H9 (cell line): ENCODE measurements at regions not wholly inside any gene's neighbourhood (a gene's known extent, or its start where the extent isn't known, plus 50 kb on each side); places are given as distances from the start of the nearest gene placed in this dataset.
A peak's percentile ranks its signal among the peaks of the same experiment; 100 is the strongest.
"Not testable (repeated sequence)": the region's sequence is repeated elsewhere in the genome, so short reads cannot be mapped to it uniquely, and the experiment has no call there.

ENCODE experiments used
- DNase-seq: peaks from one replicate; pipeline ENCODE4 v3.0.0-alpha.2; 2017
- H2AFZ ChIP-seq: one replicate; pipeline ENCODE4 v1.6.1; 2013; ENCODE audit warnings: mild to moderate bottlenecking, low read length, control low read depth, moderate library complexity
- H2AK5ac ChIP-seq: 2 replicates; pipeline ENCODE4 v1.6.1; 2013; ENCODE audit warnings: low read length, control low read depth, mixed read lengths; ENCODE audit not compliant: insufficient read length
- H2BK120ac ChIP-seq: one replicate; pipeline ENCODE4 v1.6.1; 2013; ENCODE audit warnings: low read depth, mild to moderate bottlenecking, low read length, control low read depth, inconsistent platforms; ENCODE audit not compliant: poor library complexity, severe bottlenecking
- H2BK12ac ChIP-seq: 2 replicates; pipeline ENCODE4 v1.6.1; 2013; ENCODE audit warnings: low read length, control low read depth, mixed read lengths, low read depth; ENCODE audit not compliant: insufficient read length
- H2BK15ac ChIP-seq: 2 replicates; pipeline ENCODE4 v1.6.1; 2013; ENCODE audit warnings: low read depth, low read length, control low read depth
- H2BK20ac ChIP-seq: one replicate; pipeline ENCODE4 v1.6.1; 2013; ENCODE audit warnings: low read depth, mild to moderate bottlenecking, low read length, control low read depth, inconsistent platforms; ENCODE audit not compliant: poor library complexity, severe bottlenecking
- H2BK5ac ChIP-seq: 2 replicates; pipeline ENCODE4 v1.6.1; 2013; ENCODE audit warnings: low read length, control low read depth, mixed read lengths; ENCODE audit not compliant: insufficient read length
- H3K14ac ChIP-seq: 2 replicates; pipeline ENCODE4 v1.6.1; 2013; ENCODE audit warnings: low read length, control low read depth; ENCODE audit not compliant: insufficient read depth
- H3K18ac ChIP-seq: 2 replicates; pipeline ENCODE4 v1.6.1; 2013; ENCODE audit warnings: low read depth, mild to moderate bottlenecking, mixed read lengths, low read length, control low read depth; ENCODE audit not compliant: insufficient read length
- H3K23ac ChIP-seq: 2 replicates; pipeline ENCODE4 v1.6.1; 2013; ENCODE audit warnings: low read length, control low read depth, mixed read lengths, low read depth; ENCODE audit not compliant: insufficient read length
- H3K23me2 ChIP-seq: 2 replicates; pipeline ENCODE4 v1.6.1; 2013; ENCODE audit warnings: low read depth, mild to moderate bottlenecking, mixed read lengths, low read length, control low read depth; ENCODE audit not compliant: insufficient read length, poor library complexity, severe bottlenecking
- H3K27ac ChIP-seq: 2 replicates; pipeline ENCODE4 v1.5.1; 2013; ENCODE audit warnings: low read length, control low read depth, mixed read lengths, low read depth; ENCODE audit not compliant: insufficient read length
- H3K27me3 ChIP-seq: 2 replicates; pipeline ENCODE4 v1.6.1; 2013; ENCODE audit warnings: low read length, control low read depth, inconsistent platforms; ENCODE audit not compliant: insufficient read depth
- H3K4ac ChIP-seq: 2 replicates; pipeline ENCODE4 v1.6.1; 2013; ENCODE audit warnings: low read depth, mild to moderate bottlenecking, control low read depth, inconsistent platforms, low read length, moderate library complexity
- H3K4me1 ChIP-seq: 2 replicates; pipeline ENCODE4 v1.6.1; 2013; ENCODE audit warnings: low read length, control low read depth, inconsistent platforms; ENCODE audit not compliant: insufficient read depth
- H3K4me2 ChIP-seq: 2 replicates; pipeline ENCODE4 v1.6.1; 2013; ENCODE audit warnings: low read length, control low read depth, mixed read lengths; ENCODE audit not compliant: insufficient read length, insufficient read depth
- H3K56ac ChIP-seq: 2 replicates; pipeline ENCODE4 v1.6.1; 2013; ENCODE audit warnings: low read depth, mild to moderate bottlenecking, mixed read lengths, low read length, control low read depth; ENCODE audit not compliant: insufficient read length
- H3K79me1 ChIP-seq: 2 replicates; pipeline ENCODE4 v1.6.1; 2013; ENCODE audit warnings: low read depth, mild to moderate bottlenecking, moderate library complexity, low read length, control low read depth, inconsistent platforms; ENCODE audit not compliant: insufficient read depth, poor library complexity, severe bottlenecking
- H3K79me2 ChIP-seq: 2 replicates; pipeline ENCODE4 v1.6.1; 2013; ENCODE audit warnings: low read length, control low read depth, inconsistent platforms; ENCODE audit not compliant: insufficient read depth
- H3K9ac ChIP-seq: 2 replicates; pipeline ENCODE4 v1.6.1; 2013; ENCODE audit warnings: low read length, control low read depth, mixed read lengths; ENCODE audit not compliant: insufficient read length; ENCODE audit errors: extremely low read depth
- H3K9me3 ChIP-seq: one replicate; pipeline ENCODE4 v1.6.1; 2013; ENCODE audit warnings: low read depth, low read length, inconsistent platforms; ENCODE audit not compliant: control insufficient read depth
- H3T11ph ChIP-seq: one replicate; pipeline ENCODE4 v1.6.1; 2013; ENCODE audit warnings: mild to moderate bottlenecking, low read length, control low read depth, inconsistent platforms
- H4K20me1 ChIP-seq: one replicate; pipeline ENCODE4 v1.6.1; 2013; ENCODE audit not compliant: control insufficient read depth, insufficient read length, insufficient read depth
- H4K5ac ChIP-seq: 2 replicates; pipeline ENCODE4 v1.6.1; 2013; ENCODE audit warnings: low read depth, mild to moderate bottlenecking, mixed read lengths, low read length, control low read depth; ENCODE audit not compliant: insufficient read length
- H4K8ac ChIP-seq: replicated peaks from 2 replicates; pipeline ENCODE4 v1.6.1; 2013; ENCODE audit warnings: low read length, control low read depth, mixed read lengths, low read depth; ENCODE audit not compliant: insufficient read length
- H4K91ac ChIP-seq: 2 replicates; pipeline ENCODE4 v1.6.1; 2013; ENCODE audit warnings: low read depth, mild to moderate bottlenecking, moderate library complexity, mixed read lengths, low read length, control low read depth; ENCODE audit not compliant: insufficient read length
- H3K27ac Mint-ChIP-seq, 3 experiments: 2 replicates in 2 of 3; 3 replicates in 1 of 3; pipeline ENCODE4 v1.8.0; 2020 to 2021; ENCODE audit warnings: mixed read lengths in 3 of 3, mild to moderate bottlenecking in 1 of 3, moderate library complexity in 1 of 3
- H3K27me3 Mint-ChIP-seq: 2 replicates; pipeline ENCODE4 v1.8.0; 2021; ENCODE audit warnings: low read depth, mild to moderate bottlenecking, moderate library complexity, mixed read lengths
- H3K36me3 Mint-ChIP-seq, 3 experiments: 2 replicates in 2 of 3; 3 replicates in 1 of 3; pipeline ENCODE4 v1.8.0; 2020 to 2021; ENCODE audit warnings: low read depth in 3 of 3, mixed read lengths in 3 of 3; ENCODE audit not compliant: insufficient read depth in 1 of 3
- H3K4me1 Mint-ChIP-seq, 2 experiments: 2 replicates each; pipeline ENCODE4 v1.8.0; 2020; ENCODE audit warnings: mixed read lengths in 2 of 2
- H3K4me3 Mint-ChIP-seq, 2 experiments: 2 replicates in 1 of 2; 3 replicates in 1 of 2; pipeline ENCODE4 v1.8.0; 2020 to 2021; ENCODE audit warnings: mild to moderate bottlenecking in 2 of 2, mixed read lengths in 2 of 2, moderate library complexity in 1 of 2
- H3K9me3 Mint-ChIP-seq, 2 experiments: 2 replicates in 1 of 2; 3 replicates in 1 of 2; pipeline ENCODE4 v1.8.0; 2020; ENCODE audit warnings: mild to moderate bottlenecking in 2 of 2, mixed read lengths in 2 of 2, moderate library complexity in 1 of 2
- WGBS: extraction: QIAGEN DNeasy Blood & Tissue Kit; methylation state at CpG from one replicate; pipeline ENCODE4 v1.1.7; 2013; ENCODE audit warnings: missing lambda C conversion rate, low lambda C conversion rate, mixed read lengths; ENCODE audit not compliant: insufficient read length; ENCODE audit errors: extremely low coverage; 5-methylcytosine and 5-hydroxymethylcytosine counted together

GRCh38 chr1:206356310-206356709 lies 114.0 kb upstream of the IKBKE start:
- H2BK20ac ChIP-seq, DNase-seq, H2BK5ac ChIP-seq, H2BK12ac ChIP-seq, H3K27ac Mint-ChIP-seq, H3K4ac ChIP-seq, H3K56ac ChIP-seq, H3K4me3 Mint-ChIP-seq, H3K4me1 Mint-ChIP-seq, H4K5ac ChIP-seq, H3K27me3 Mint-ChIP-seq, H3K4me2 ChIP-seq, H3K9ac ChIP-seq, H2AFZ ChIP-seq, H4K8ac ChIP-seq, H3K4me1 ChIP-seq, H3K79me2 ChIP-seq, H3K27me3 ChIP-seq, H3K18ac ChIP-seq, H3T11ph ChIP-seq, H2BK120ac ChIP-seq, H3K79me1 ChIP-seq, H3K23ac ChIP-seq, H2AK5ac ChIP-seq, H3K14ac ChIP-seq, H3K27ac ChIP-seq, H3K9me3 ChIP-seq, H3K23me2 ChIP-seq, H4K91ac ChIP-seq, H3K36me3 Mint-ChIP-seq, H2BK15ac ChIP-seq, H3K9me3 Mint-ChIP-seq, H4K20me1 ChIP-seq: not testable (repeated sequence)

- no CpG with 5 or more reads among the region's 3 CpGs for WGBS
These were observed 112.3 kb upstream of the IKBKE start for GRCh38 chr1:206357962-206358361.

More at GRCh38 chr1:206357962-206358361, 112.3 kb upstream of the IKBKE start:
- not testable (repeated sequence) for H3K4me1 ChIP-seq, H2BK5ac ChIP-seq, H3K4me3 Mint-ChIP-seq, DNase-seq, H4K20me1 ChIP-seq, H3K4me2 ChIP-seq, H3K27ac ChIP-seq, H3K9me3 Mint-ChIP-seq, H2BK15ac ChIP-seq, H3K14ac ChIP-seq, H2AFZ ChIP-seq, H3K79me2 ChIP-seq, H4K5ac ChIP-seq, H4K91ac ChIP-seq, H3K27me3 ChIP-seq, H2BK12ac ChIP-seq, H2AK5ac ChIP-seq, H3K23ac ChIP-seq, H2BK20ac ChIP-seq, H3K4ac ChIP-seq, H3K23me2 ChIP-seq, H3K36me3 Mint-ChIP-seq, H3K9ac ChIP-seq, H3T11ph ChIP-seq, H3K56ac ChIP-seq, H3K27me3 Mint-ChIP-seq, H3K18ac ChIP-seq, H3K9me3 ChIP-seq, H4K8ac ChIP-seq, H2BK120ac ChIP-seq, H3K79me1 ChIP-seq, H3K4me1 Mint-ChIP-seq
- H3K27ac Mint-ChIP-seq, result peak overlapping the region in 1 of 3 experiments; percentile 71; a peak in 2 of 7 replicates
